Neutrophil (primary cell): ENCODE measurements at regions not wholly inside any gene's neighbourhood (a gene's known extent, or its start where the extent isn't known, plus 50 kb on each side); places are given as distances from the start of the nearest gene placed in this dataset.

ENCODE experiments used
- H3K27ac ChIP-seq: fragments of 200-600 bp; sonication (generic); 2 replicates; pipeline ENCODE4 v1.5.1; 2016; ENCODE audit warnings: mild to moderate bottlenecking, moderate library complexity
- H3K27me3 ChIP-seq: fragments of 200-600 bp; sonication (generic); 2 replicates; pipeline ENCODE4 v1.6.0; 2016; ENCODE audit warnings: mild to moderate bottlenecking
- H3K36me3 ChIP-seq: fragments of 200-600 bp; sonication (generic); 2 replicates; pipeline ENCODE4 v1.5.1; 2017
- H3K4me1 ChIP-seq, 2 experiments: fragments of 200-600 bp in 1 of 2; sonication (generic) in 1 of 2; 1 replicate in 1 of 2; 2 replicates in 1 of 2; pipeline versions ENCODE4 v1.5.1 to v1.6.1; 2013 to 2016; ENCODE audit warnings: low read depth in 1 of 2, low read length in 1 of 2, mild to moderate bottlenecking in 1 of 2, moderate library complexity in 1 of 2; ENCODE audit not compliant: control insufficient read depth in 1 of 2, insufficient read depth in 1 of 2
- H3K4me3 ChIP-seq, 2 experiments: fragments of 200-600 bp in 1 of 2; sonication (generic) in 1 of 2; 1 replicate in 1 of 2; 2 replicates in 1 of 2; pipeline ENCODE4 v1.5.1; 2013 to 2016; ENCODE audit warnings: low read depth in 1 of 2, low read length in 1 of 2, mild to moderate bottlenecking in 1 of 2, moderate library complexity in 1 of 2
- H3K9me3 ChIP-seq: fragments of 200-600 bp; sonication (generic); 2 replicates; pipeline ENCODE4 v1.5.1; 2016
- CTCF ChIP-seq: fragments of 200-600 bp; sonication (generic); IDR thresholded peaks from 2 replicates; pipeline ENCODE4 v1.5.1; 2016; ENCODE audit warnings: antibody characterized with exemption

DNA sequence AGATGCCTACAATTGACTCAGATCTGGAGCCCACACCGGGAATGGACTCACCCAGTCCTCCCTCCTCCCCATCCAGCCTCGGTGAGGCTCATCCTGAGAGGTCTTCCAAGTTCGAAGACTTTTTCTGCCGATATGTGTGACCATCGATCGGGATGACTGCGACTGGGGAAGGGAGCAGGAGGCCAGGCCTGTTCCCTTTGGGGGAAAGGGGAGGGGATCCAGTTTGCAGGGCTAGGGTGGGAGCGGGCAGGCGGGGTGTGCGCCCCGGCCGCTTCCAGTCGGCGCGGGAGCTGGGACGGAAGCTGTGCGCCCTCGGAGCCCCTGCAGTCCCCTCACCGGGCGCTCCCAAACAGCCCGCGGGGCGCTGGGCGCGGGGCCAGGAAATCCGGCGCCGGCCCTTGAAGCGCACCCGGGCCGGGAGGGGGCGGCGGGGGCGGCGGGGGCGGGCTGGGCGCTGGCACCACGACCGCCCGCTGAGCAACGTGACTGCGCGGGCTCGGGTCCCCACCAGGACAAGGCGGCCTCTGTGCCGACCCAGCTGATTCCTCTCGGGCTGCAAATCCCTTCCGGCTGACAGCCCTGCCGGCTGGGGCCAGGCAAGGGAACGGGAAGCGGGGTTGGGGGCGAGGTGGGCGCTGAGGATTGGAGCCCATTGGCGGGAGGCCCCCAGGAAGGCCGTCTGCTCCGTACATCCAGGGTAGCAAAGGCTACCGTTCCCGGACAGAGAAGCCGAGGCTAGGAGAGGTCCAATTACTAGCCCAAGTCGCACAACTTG lies 103.9 kb downstream of the EBNA1BP2 start:
- Histone ChIP-seq H3K27me3 (peaks cover 40% of the 10 kb centered on the region), H3K9me3 (no peaks in the 10 kb centered on the region), H3K4me1 (peaks cover 0 to 7% of the 10 kb centered on the region in 2 experiments), H3K36me3 (no peaks in the 10 kb centered on the region), H3K4me3 (no peak overlapping the region), H3K27ac (no peak overlapping the region)
- no peak for TF ChIP-seq CTCF

DNA sequence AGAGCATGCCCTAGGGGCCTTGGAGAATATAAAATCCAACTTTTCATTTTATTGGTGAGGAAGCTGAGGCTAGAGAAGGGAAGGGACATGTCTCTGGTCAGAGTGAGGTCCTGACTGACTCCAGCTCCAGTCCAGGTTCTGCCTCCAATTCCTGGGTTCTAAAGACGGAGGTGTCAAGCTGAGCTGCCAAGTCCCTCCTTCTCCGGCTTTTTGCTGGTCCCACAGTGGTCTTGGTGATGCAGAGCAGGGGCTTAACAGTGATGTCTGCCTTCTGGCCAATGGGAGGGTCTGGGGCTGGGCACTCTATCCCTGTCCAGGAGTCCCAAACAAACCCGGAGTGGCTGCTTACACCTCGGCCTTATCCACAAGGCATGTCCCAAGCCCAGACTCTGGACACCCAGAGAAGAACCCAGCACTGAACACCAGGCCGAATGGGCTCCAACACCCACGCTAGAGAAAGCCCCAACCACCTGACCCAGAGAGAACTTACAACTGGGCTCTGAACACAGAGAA lies 104.8 kb downstream of the EBNA1BP2 start:
- Histone ChIP-seq H3K36me3 (no peaks in the 10 kb centered on the region), H3K9me3 (no peaks in the 10 kb centered on the region), H3K27ac (no peak overlapping the region), H3K4me3 (no peak overlapping the region), H3K27me3 (peaks cover 40% of the 10 kb centered on the region), H3K4me1 (peaks cover 0 to 7% of the 10 kb centered on the region in 2 experiments)
- TF ChIP-seq CTCF: no peak

GRCh38 chr1:43066578-43066977 lies 105.5 kb downstream of the EBNA1BP2 start:
- no peaks in the 10 kb centered on the region for H3K36me3 ChIP-seq
- peaks cover 40% of the 10 kb centered on the region for H3K27me3 ChIP-seq

DNA sequence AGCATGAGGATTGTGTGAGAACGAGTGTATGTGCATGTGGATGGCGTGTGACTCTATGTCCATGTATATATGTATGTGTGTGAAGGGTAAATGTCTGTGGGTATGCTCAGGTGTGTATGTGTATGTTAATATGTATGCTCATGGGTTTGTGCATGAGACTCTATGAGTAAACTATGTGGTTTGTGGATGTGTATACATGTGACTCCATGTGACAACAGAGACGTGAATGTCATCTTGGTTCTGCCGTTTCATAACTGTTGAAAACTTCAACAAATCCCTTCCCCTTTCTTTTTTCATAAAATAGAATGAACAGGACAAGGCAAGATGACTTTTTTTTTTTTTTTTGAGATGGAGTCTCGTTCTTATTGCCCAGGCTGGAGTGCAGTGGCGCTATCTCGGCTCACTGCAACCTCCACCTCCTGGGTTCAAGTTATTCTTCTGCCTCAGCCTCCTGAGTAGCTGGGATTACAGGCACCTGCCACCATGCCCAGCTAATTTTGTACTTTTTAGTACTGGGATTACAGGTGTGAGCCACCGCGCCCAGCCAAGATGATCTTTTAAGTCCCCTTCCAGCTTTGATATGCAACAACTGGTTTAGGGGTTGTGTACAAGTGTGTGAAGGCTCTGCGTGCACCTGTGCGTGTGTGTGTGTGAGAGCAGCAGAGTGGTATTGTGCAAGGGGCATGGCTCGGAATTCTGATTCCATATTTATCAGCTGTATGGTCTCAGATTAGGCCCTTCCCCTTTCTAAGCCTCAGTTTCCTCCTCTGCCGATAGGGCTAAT lies 106.3 kb downstream of the EBNA1BP2 start:
- TF ChIP-seq CTCF: no peak
- H3K4me1 ChIP-seq: peaks cover 0 to 7% of the 10 kb centered on the region in 2 experiments
- peaks cover 40% of the 10 kb centered on the region for H3K27me3 ChIP-seq
- H3K4me3 ChIP-seq: no peak overlapping the region
- H3K9me3 ChIP-seq: no peaks in the 10 kb centered on the region
- H3K27ac ChIP-seq: no peak overlapping the region
- no peaks in the 10 kb centered on the region for H3K36me3 ChIP-seq

More at GRCh38 chr1:43066578-43066977, 105.5 kb downstream of the EBNA1BP2 start:
- H3K9me3 ChIP-seq: no peaks in the 10 kb centered on the region
- H3K4me1 ChIP-seq: peaks cover 0 to 7% of the 10 kb centered on the region in 2 experiments
- TF ChIP-seq CTCF: no peak
- no peak overlapping the region for H3K27ac ChIP-seq
- H3K4me3 ChIP-seq: no peak overlapping the region

GRCh38 chr1:43065191-43065590 lies 106.5 kb upstream of the SLC2A1 start:
- TF ChIP-seq CTCF: no peak
- Histone ChIP-seq H3K4me1 (peaks cover 0 to 7% of the 10 kb centered on the region in 2 experiments), H3K4me3 (no peak overlapping the region), H3K27ac (no peak overlapping the region), H3K36me3 (no peaks in the 10 kb centered on the region), H3K27me3 (peaks cover 40% of the 10 kb centered on the region), H3K9me3 (no peaks in the 10 kb centered on the region)
